SU-DHL-6 (cell line): ENCODE measurements at regions not wholly inside any gene's neighbourhood (a gene's known extent, or its start where the extent isn't known, plus 50 kb on each side); places are given as distances from the start of the nearest gene placed in this dataset.

ENCODE experiments used
- H2AFZ ChIP-seq: fragments of 200-600 bp; sonication (generic); 2 replicates; pipeline ENCODE4 v1.6.1; 2014; ENCODE audit warnings: low read depth, mild to moderate bottlenecking, moderate library complexity, mixed read lengths, antibody characterized with exemption, low read length; ENCODE audit not compliant: severe bottlenecking
- H3F3A ChIP-seq: fragments of 200-600 bp; shearing (Covaris generic); 2 replicates; pipeline ENCODE4 v1.6.0; 2016; ENCODE audit warnings: antibody characterized with exemption, mild to moderate bottlenecking; ENCODE audit not compliant: insufficient read depth
- H3K27ac ChIP-seq: fragments of 200-600 bp; sonication (generic); 2 replicates; pipeline ENCODE4 v1.5.1; 2016; ENCODE audit warnings: low read depth, mild to moderate bottlenecking, low read length, moderate library complexity, mixed read lengths
- H3K27me3 ChIP-seq: fragments of 200-600 bp; sonication (generic), shearing (Covaris generic); 2 replicates; pipeline ENCODE4 v1.6.0; 2014; ENCODE audit warnings: mild to moderate bottlenecking, low read length
- H3K36me3 ChIP-seq: fragments of 200-600 bp; sonication (generic); 2 replicates; pipeline ENCODE4 v1.6.1; 2014; ENCODE audit warnings: mild to moderate bottlenecking, low read length, mixed read lengths
- H3K4me2 ChIP-seq: fragments of 300-600, 200-600 bp; shearing (Covaris generic), sonication (generic); 2 replicates; pipeline ENCODE4 v1.6.0; 2014; ENCODE audit warnings: low read length, low read depth, mild to moderate bottlenecking; ENCODE audit not compliant: poor library complexity, severe bottlenecking
- H3K4me3 ChIP-seq: fragments of 200-600 bp; sonication (generic); 2 replicates; pipeline ENCODE4 v1.5.1; 2014; ENCODE audit warnings: antibody characterized with exemption, low read length, mild to moderate bottlenecking, mixed read lengths; ENCODE audit not compliant: insufficient read depth, poor library complexity, severe bottlenecking
- H3K79me2 ChIP-seq: fragments of 200-600 bp; sonication (generic); 2 replicates; pipeline ENCODE4 v1.6.1; 2014; ENCODE audit warnings: mild to moderate bottlenecking, low read length, moderate library complexity; ENCODE audit not compliant: insufficient read depth
- H3K9ac ChIP-seq: fragments of 200-600 bp; sonication (generic); 2 replicates; pipeline ENCODE4 v1.7.0; 2014; ENCODE audit warnings: mild to moderate bottlenecking, low read length
- H3K9me2 ChIP-seq: fragments of 200-600 bp; sonication (generic); replicated peaks from 2 replicates; pipeline ENCODE4 v1.6.1; 2014; ENCODE audit warnings: low read length; ENCODE audit not compliant: insufficient read depth
- H3K9me3 ChIP-seq: fragments of 200-600 bp; sonication (generic); 2 replicates; pipeline ENCODE4 v1.6.1; 2014; ENCODE audit warnings: low read length, mixed read lengths; ENCODE audit not compliant: insufficient read depth
- H4K20me1 ChIP-seq: fragments of 200-600 bp; sonication (generic); 2 replicates; pipeline ENCODE4 v1.6.1; 2014; ENCODE audit warnings: low read depth, mild to moderate bottlenecking, antibody characterized with exemption, low read length, moderate library complexity, mixed read lengths
- CTCF ChIP-seq: fragments of 200-600 bp; sonication (generic); IDR thresholded peaks from one replicate; pipeline ENCODE4 v1.5.1; 2017; ENCODE audit warnings: antibody characterized with exemption, mild to moderate bottlenecking, low read length, moderate library complexity; ENCODE audit not compliant: insufficient read depth, poor library complexity, severe bottlenecking
- EZH2phosphoT487 ChIP-seq: fragments of 200-600 bp; sonication (generic), shearing (Covaris generic); conservative IDR thresholded peaks from 2 replicates; pipeline ENCODE4 v1.6.1; 2018; ENCODE audit warnings: mild to moderate bottlenecking, antibody characterized with exemption, low read length, moderate library complexity, mixed read lengths

- H3K4me2 ChIP-seq: no peak overlapping the region
- H2AFZ ChIP-seq: no peak overlapping the region
- no peaks in the 10 kb centered on the region for H4K20me1 ChIP-seq
- no peak overlapping the region for H3K9ac ChIP-seq
- H3K27ac ChIP-seq: no peak overlapping the region
- TF ChIP-seq EZH2phosphoT487 (no peak), CTCF (no peak)
- H3K9me2 ChIP-seq: no peaks in the 10 kb centered on the region
- H3K79me2 ChIP-seq: no peaks in the 10 kb centered on the region
- H3F3A ChIP-seq: no peaks in the 10 kb centered on the region
- H3K27me3 ChIP-seq: no peaks in the 10 kb centered on the region
- no peaks in the 10 kb centered on the region for H3K9me3 ChIP-seq
- no peak overlapping the region for H3K4me3 ChIP-seq
- H3K36me3 ChIP-seq: no peaks in the 10 kb centered on the region
Observed at GRCh38 chr7:47190462-47190861, 391.4 kb downstream of the TNS3 start.

GRCh38 chr7:47188653-47189315, 393.1 kb downstream of the TNS3 start:
- H3K79me2 ChIP-seq: no peaks in the 10 kb centered on the region
- TF ChIP-seq EZH2phosphoT487: no peak
- no peak for TF ChIP-seq CTCF
- no peak overlapping the region for H3K4me3 ChIP-seq
- no peaks in the 10 kb centered on the region for H3K27me3 ChIP-seq
- H3K9me2 ChIP-seq: no peaks in the 10 kb centered on the region
- H4K20me1 ChIP-seq: no peaks in the 10 kb centered on the region
- H3K36me3 ChIP-seq: no peaks in the 10 kb centered on the region
- H3F3A ChIP-seq: no peaks in the 10 kb centered on the region
- H3K4me2 ChIP-seq: no peak overlapping the region
- no peak overlapping the region for H3K9ac ChIP-seq
- H2AFZ ChIP-seq: no peak overlapping the region
- no peak overlapping the region for H3K27ac ChIP-seq
- no peaks in the 10 kb centered on the region for H3K9me3 ChIP-seq

- Histone ChIP-seq H3K9ac (no peak overlapping the region), H3K27me3 (no peaks in the 10 kb centered on the region), H3F3A (no peaks in the 10 kb centered on the region), H3K9me3 (no peaks in the 10 kb centered on the region), H3K9me2 (no peaks in the 10 kb centered on the region), H3K79me2 (no peaks in the 10 kb centered on the region), H3K4me3 (no peak overlapping the region), H3K4me2 (no peak overlapping the region), H2AFZ (no peak overlapping the region), H3K27ac (no peak overlapping the region), H3K36me3 (no peaks in the 10 kb centered on the region), H4K20me1 (no peaks in the 10 kb centered on the region)
- TF ChIP-seq CTCF: no peak
- TF ChIP-seq EZH2phosphoT487: no peak
Observed at GRCh38 chr7:47188136-47188535, 393.8 kb downstream of the TNS3 start.
